ENCODE measurements at regions not wholly inside any gene's neighbourhood (a gene's known extent, or its start where the extent isn't known, plus 50 kb on each side); places are given as distances from the start of the nearest gene placed in this dataset.

DNA sequence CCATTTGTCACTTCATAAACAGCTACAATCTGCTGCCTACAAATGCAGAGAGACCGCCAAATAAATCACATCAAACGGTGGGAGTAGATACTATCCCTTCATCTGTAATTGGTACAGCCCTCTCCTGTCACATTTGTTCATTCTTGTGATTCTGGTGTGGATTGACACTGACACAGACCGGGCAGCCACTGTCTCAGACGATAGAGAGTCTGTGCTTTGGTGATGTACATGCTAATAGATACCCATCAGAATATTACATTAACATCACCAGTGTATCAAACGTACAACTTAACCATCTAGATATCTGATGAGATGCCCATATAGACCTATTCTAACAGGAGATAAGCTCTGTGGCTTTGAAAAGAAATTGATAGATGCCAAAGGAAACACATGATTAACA, 419.7 kb upstream of the ZEB2 start:
- TF ChIP-seq, protein P1, sequence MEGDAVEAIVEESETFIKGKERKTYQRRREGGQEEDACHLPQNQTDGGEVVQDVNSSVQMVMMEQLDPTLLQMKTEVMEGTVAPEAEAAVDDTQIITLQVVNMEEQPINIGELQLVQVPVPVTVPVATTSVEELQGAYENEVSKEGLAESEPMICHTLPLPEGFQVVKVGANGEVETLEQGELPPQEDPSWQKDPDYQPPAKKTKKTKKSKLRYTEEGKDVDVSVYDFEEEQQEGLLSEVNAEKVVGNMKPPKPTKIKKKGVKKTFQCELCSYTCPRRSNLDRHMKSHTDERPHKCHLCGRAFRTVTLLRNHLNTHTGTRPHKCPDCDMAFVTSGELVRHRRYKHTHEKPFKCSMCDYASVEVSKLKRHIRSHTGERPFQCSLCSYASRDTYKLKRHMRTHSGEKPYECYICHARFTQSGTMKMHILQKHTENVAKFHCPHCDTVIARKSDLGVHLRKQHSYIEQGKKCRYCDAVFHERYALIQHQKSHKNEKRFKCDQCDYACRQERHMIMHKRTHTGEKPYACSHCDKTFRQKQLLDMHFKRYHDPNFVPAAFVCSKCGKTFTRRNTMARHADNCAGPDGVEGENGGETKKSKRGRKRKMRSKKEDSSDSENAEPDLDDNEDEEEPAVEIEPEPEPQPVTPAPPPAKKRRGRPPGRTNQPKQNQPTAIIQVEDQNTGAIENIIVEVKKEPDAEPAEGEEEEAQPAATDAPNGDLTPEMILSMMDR (IDR thresholded peaks at IDR 0.05): no peak
- TF ChIP-seq POLR2AphosphoS5 (IDR thresholded peaks at IDR 0.05): no peak
- no peak for TF ChIP-seq POLR2A (IDR thresholded peaks at IDR 0.05)
